Astrocyte of the cerebellum (primary cell): ENCODE measurements at regions not wholly inside any gene's neighbourhood (a gene's known extent, or its start where the extent isn't known, plus 50 kb on each side); places are given as distances from the start of the nearest gene placed in this dataset.

Experiments used
- DNase-seq: peaks from one replicate; pipeline ENCODE4 v3.0.0-alpha.2; 2011; ENCODE audit warnings: low read depth
- H3K4me3 ChIP-seq: 2 replicates; pipeline ENCODE4 v1.5.1; 2011; ENCODE audit warnings: mild to moderate bottlenecking, low read depth, low read length, moderate library complexity
- in situ Hi-C: cut with HindIII; loops from 2 replicates; pipeline ENCODE4 v1.10.0; 2017; ENCODE audit warnings: low sequenced_read_pairs
- TF ChIP-seq, protein P1 (sequence below): IDR thresholded peaks from 2 replicates; pipeline ENCODE4 v1.5.1; 2012; ENCODE audit warnings: low read length, low read depth, moderate library complexity, mild to moderate bottlenecking; ENCODE audit errors: missing control alignments

DNA sequence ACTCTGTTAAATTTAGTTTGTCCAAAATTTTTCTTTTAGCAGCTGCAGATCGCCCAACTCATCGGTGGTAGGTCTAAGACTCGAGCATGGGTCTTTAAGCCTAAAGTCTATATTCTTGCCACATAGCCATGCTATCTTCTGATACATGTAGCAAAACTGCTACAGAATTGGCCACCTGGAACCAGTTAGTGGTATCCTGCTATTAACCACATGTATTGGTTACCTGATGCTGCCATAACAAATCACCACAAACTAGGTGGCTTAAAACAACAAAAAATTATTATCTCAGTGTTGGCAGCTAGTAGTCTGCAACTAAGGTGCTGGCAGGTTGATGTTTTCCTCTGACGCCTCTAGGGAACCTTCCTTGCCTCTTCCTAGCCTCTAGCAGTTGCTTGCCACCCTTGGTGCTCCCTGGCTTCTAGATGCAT lies 96.7 kb upstream of the PIK3CG start:
- in situ Hi-C loops, result no loop called here
- TF ChIP-seq, protein P1, sequence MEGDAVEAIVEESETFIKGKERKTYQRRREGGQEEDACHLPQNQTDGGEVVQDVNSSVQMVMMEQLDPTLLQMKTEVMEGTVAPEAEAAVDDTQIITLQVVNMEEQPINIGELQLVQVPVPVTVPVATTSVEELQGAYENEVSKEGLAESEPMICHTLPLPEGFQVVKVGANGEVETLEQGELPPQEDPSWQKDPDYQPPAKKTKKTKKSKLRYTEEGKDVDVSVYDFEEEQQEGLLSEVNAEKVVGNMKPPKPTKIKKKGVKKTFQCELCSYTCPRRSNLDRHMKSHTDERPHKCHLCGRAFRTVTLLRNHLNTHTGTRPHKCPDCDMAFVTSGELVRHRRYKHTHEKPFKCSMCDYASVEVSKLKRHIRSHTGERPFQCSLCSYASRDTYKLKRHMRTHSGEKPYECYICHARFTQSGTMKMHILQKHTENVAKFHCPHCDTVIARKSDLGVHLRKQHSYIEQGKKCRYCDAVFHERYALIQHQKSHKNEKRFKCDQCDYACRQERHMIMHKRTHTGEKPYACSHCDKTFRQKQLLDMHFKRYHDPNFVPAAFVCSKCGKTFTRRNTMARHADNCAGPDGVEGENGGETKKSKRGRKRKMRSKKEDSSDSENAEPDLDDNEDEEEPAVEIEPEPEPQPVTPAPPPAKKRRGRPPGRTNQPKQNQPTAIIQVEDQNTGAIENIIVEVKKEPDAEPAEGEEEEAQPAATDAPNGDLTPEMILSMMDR, result no peak
- no peak for DNase-seq
- H3K4me3 ChIP-seq, result no peak overlapping the region

DNA sequence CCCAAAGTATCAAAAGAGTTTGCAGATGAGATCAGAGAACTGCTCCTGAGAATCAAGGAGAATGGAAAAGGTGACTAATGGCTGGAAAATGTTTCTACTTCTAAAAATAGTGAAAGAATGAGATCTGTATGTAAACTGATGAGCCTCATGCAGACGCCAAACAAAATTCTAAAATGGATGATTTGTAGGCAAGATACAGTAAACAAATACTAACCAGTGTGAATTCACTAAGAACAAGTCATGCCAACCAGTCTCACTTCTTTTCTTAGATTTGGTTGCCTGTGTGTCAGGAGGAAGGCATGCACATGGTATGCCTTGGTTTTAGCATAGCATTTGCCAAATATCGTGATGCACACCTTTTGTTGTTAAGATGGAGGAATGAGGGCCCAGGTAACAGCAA lies 94.9 kb upstream of the PIK3CG start:
- peak; percentile 73 for DNase-seq
- in situ Hi-C loops, result no loop called here
- no peak overlapping the region for H3K4me3 ChIP-seq
- TF ChIP-seq, protein P1, result no peak

DNA sequence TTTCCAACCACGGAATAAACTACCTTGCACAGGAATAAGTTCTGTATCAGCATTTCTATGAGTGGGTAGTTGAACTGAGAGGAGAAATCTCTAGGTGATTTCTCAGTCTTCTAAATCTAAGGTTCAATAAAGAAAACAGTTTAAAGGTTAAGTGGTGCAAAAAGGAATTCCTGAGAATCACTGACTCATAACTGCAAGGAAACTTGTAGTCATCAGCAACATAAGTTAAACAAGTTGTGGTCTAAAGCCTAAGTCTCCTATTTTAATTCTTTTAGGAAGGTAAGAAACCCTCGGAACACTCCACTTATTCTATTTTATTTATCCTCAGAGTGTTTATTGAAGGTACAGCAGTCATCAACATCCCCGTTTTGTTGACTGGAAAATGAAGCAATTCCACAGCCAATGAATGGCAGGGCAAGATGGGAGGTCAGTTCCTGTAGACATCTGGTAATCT lies 92.4 kb upstream of the PIK3CG start:
- in situ Hi-C loops, result no loop called here
- TF ChIP-seq, protein P1, result no peak
- DNase-seq, result peak; percentile 58
- H3K4me3 ChIP-seq, result no peak overlapping the region

DNA sequence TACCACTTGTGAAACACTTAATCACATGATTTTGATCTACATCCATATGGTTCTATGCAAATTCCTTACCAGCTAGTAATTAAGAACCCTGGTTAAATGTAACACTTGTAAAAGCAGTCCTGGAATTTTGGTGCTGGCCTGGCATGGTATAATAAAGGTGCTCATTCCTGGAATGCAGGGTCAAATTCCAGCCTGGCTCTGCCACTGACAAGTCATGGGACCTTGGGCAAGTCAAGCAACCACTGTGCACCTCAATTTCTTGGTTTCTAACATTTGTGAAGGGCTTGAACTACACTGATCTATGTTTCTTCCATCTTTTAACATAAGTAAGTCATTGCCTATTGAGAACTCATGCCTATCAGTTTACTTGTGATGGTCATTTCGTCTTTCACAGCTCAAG lies 91.9 kb upstream of the PIK3CG start:
- TF ChIP-seq, protein P1, result no peak
- in situ Hi-C loops, result no loop called here
- DNase-seq, result no peak
- no peak overlapping the region for H3K4me3 ChIP-seq

DNA sequence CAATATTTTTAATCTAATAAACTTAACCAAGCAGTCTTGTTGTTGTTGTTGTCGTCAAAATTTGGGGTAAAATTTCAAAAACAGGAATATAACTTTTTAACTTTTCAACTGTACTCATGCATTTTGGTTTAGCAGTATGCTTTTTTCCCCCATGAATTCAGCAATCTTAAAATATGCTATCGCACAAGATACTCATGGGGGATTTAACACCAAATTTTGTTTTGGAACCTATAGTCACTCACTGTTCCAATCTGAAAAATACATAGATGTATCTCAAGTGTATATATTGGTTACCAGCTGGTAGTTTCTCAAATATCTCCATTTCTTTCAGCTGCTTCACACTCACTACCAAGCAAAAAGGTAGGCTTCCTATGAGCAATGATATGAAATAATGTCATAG lies 91.4 kb upstream of the PIK3CG start:
- in situ Hi-C loops, result no loop called here
- TF ChIP-seq, protein P1, result no peak
- DNase-seq, result no peak
- H3K4me3 ChIP-seq, result no peak overlapping the region

DNA sequence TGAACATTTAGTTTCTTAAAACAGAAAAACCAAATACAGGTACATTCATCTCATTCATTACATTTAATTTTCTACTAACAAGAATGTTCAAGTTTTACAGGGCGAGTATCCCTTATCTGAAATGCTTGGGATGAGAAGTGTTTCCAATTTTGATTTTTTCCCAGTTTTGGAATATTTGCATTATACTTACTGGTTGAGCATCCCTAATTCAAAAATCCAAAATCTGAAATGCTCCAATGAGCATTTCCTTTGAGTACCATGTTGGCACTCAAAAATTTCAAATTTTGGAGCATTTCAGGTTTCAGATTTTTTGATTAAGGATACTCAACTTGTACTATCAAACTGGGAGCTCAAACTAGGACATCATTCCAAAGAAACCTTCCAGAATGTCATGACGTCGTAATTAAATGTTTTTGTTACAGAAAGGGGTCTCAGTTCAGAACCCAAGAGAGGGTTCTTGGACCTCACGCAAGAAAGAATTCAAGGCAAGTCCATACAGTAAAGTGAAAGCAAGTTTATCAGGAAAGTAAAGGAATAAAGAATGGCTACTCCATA lies 90.8 kb upstream of the PIK3CG start:
- no peak for DNase-seq
- in situ Hi-C loops, result no loop called here
- no peak overlapping the region for H3K4me3 ChIP-seq
- TF ChIP-seq, protein P1, result no peak
